ENCODE measurements at regions not wholly inside any gene's neighbourhood (a gene's known extent, or its start where the extent isn't known, plus 50 kb on each side); places are given as distances from the start of the nearest gene placed in this dataset.

GRCh38 chr3:116899253-116899652 lies 189.7 kb downstream of the TUSC7 start:
- no peak for TF ChIP-seq CTCF (IDR thresholded peaks at IDR 0.05)
- TF ChIP-seq POLR2A (IDR thresholded peaks at IDR 0.05) = no peak

All from right lobe of liver (tissue), 4 donors.